Stimulated activated CD4-positive, alpha-beta T cell treated with anti-CD3 and anti-CD28 coated beads, Interleukin-15, amount 100 ng/mL, for 24 hours (primary cell): ENCODE measurements at regions not wholly inside any gene's neighbourhood (a gene's known extent, or its start where the extent isn't known, plus 50 kb on each side); places are given as distances from the start of the nearest gene placed in this dataset.
"Not testable (repeated sequence)": the region's sequence is repeated elsewhere in the genome, so short reads cannot be mapped to it uniquely, and the experiment has no call there.

Experiments
- DNase-seq: peaks from one replicate; pipeline ENCODE4 v3.0.0-alpha.2; 2020

- DNase-seq: no peak
These were observed 263.4 kb upstream of the SLC30A5 start for GRCh38 chr5:68830377-68830898.

GRCh38 chr5:68834491-68834981 lies 259.3 kb upstream of the SLC30A5 start:
- DNase-seq: no peak

- DNase-seq: no peak
These were observed 255.6 kb upstream of the SLC30A5 start for GRCh38 chr5:68838157-68838718.

GRCh38 chr5:68839019-68839552 lies 254.7 kb upstream of the SLC30A5 start:
- DNase-seq: no peak

GRCh38 chr5:68843624-68844364 lies 250.0 kb upstream of the SLC30A5 start:
- DNase-seq: no peak

GRCh38 chr5:68845131-68845530 lies 248.7 kb upstream of the SLC30A5 start:
- DNase-seq: no peak

- no peak for DNase-seq
These were observed 247.0 kb upstream of the SLC30A5 start for GRCh38 chr5:68846828-68847227.

GRCh38 chr5:68848091-68848490 lies 245.7 kb upstream of the SLC30A5 start:
- DNase-seq: no peak

- no peak for DNase-seq
These were observed 244.7 kb upstream of the SLC30A5 start for GRCh38 chr5:68849103-68849502.

- no peak for DNase-seq
These were observed 243.9 kb upstream of the SLC30A5 start for GRCh38 chr5:68849906-68850305.

- DNase-seq: no peak
These were observed 232.7 kb upstream of the SLC30A5 start for GRCh38 chr5:68861099-68861498.

- DNase-seq: no peak
These were observed 231.3 kb upstream of the SLC30A5 start for GRCh38 chr5:68862560-68862959.

GRCh38 chr5:68865192-68865591 lies 228.6 kb upstream of the SLC30A5 start:
- DNase-seq: not testable (repeated sequence)

- no peak for DNase-seq
These were observed 221.6 kb upstream of the SLC30A5 start for GRCh38 chr5:68872088-68872839.

GRCh38 chr5:68873198-68873597 lies 220.6 kb upstream of the SLC30A5 start:
- no peak for DNase-seq

- peak; percentile 10 for DNase-seq
These were observed 218.5 kb upstream of the SLC30A5 start for GRCh38 chr5:68875351-68875750.

- DNase-seq: no peak
These were observed 210.4 kb upstream of the SLC30A5 start for GRCh38 chr5:68883436-68883835.

GRCh38 chr5:68884144-68884754 lies 209.6 kb upstream of the SLC30A5 start:
- peak; percentile 12 for DNase-seq

GRCh38 chr5:68884883-68885282 lies 208.9 kb upstream of the SLC30A5 start:
- DNase-seq: no peak

GRCh38 chr5:68886814-68887213 lies 207.0 kb upstream of the SLC30A5 start:
- no peak for DNase-seq

- DNase-seq: peak; percentile 37
These were observed 202.1 kb upstream of the SLC30A5 start for GRCh38 chr5:68891718-68892117.

GRCh38 chr5:68894673-68895072 lies 199.1 kb upstream of the SLC30A5 start:
- no peak for DNase-seq

- no peak for DNase-seq
These were observed 194.8 kb upstream of the SLC30A5 start for GRCh38 chr5:68898951-68899471.
